Sigmoid colon (tissue), 4 donors: ENCODE measurements at regions not wholly inside any gene's neighbourhood (a gene's known extent, or its start where the extent isn't known, plus 50 kb on each side); places are given as distances from the start of the nearest gene placed in this dataset.

Experiments used
- CTCF ChIP-seq, 4 experiments: fragments of 450-650 bp in 3 of 4; fragments of 200-600 bp in 1 of 4; IDR thresholded peaks; one replicate each; pipeline ENCODE4 v1.5.1; 2016 to 2019; ENCODE audit warnings: antibody characterized with exemption in 4 of 4, mild to moderate bottlenecking in 3 of 4, moderate library complexity in 2 of 4
- EP300 ChIP-seq, 4 donors: sonication (generic); formaldehyde crosslinking; IDR thresholded peaks; one replicate each; pipeline ENCODE4 v1.6.1; 2017; ENCODE audit warnings: antibody characterized with exemption in 4 of 4

- no peak for TF ChIP-seq CTCF (IDR thresholded peaks at IDR 0.05)
- TF ChIP-seq EP300 (IDR thresholded peaks at IDR 0.05) = no peak
Measured at GRCh38 chr12:14264316-14264715, 101.2 kb upstream of the ATF7IP start.
